ENCODE measurements at regions not wholly inside any gene's neighbourhood (a gene's known extent, or its start where the extent isn't known, plus 50 kb on each side); places are given as distances from the start of the nearest gene placed in this dataset.
"Not testable (repeated sequence)": the region's sequence is repeated elsewhere in the genome, so short reads cannot be mapped to it uniquely, and the experiment has no call there.

DNA sequence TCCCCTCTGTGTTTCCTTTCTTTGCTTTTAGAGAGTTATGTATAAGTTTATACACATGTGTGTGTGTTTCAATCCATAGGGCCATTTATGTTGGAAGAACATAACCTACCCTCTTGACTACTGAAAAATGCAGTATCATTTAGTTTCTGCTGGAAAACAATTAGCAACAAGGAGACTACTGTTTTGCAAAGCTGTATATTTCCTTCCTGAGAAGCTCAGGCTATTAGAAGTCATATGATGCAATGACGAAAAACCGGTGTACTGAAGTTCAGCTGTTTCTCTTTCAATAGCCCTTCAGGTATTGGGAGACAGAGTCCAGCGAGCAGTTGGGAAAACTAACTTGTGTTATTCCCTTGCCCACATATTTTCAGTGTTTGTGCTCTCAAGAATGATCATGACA, 447.7 kb upstream of the GYPC start:
- intact Hi-C loops (cut with micrococcal nuclease) = no loop called here

DNA sequence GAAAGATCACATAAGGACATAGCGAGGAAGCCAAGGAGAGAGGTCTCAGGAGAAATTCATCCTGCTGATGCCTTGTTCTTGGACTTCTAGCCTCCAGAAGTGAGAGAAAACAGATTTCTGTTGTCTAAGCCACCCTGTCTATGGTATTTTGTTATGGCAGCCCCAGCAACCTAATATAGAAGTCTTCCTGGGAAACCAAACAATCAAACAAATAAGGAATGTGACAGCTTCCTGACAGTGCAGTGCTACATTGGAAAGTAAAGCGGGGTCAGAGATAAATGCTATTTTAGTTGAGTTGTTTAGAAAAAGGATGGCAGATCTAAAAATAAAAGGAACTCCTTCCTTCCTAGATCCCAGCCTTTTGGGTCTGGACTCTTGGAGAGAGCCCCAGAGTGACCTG, 443.2 kb upstream of the GYPC start:
- intact Hi-C loops (cut with micrococcal nuclease) = no loop called here

DNA sequence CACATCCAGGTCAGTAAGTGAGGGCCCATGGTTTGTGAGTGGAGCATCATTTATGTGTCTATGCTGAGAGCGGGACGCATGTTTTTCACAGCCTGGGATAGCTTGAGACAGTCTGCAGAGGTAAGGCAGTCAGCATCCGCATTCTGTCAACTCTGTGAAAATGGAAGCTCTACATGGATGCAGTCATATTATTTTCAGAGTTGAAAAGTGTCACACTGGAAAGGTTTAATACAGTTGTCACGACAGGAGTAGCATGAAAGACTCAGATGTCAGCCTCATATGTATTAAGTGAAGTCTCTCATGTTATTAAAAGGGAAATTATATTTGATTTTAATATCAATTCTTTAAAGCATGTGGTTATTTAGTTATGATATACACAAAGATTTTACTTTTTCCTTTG, 436.9 kb upstream of the GYPC start:
- intact Hi-C loops (cut with micrococcal nuclease) = no loop called here

DNA sequence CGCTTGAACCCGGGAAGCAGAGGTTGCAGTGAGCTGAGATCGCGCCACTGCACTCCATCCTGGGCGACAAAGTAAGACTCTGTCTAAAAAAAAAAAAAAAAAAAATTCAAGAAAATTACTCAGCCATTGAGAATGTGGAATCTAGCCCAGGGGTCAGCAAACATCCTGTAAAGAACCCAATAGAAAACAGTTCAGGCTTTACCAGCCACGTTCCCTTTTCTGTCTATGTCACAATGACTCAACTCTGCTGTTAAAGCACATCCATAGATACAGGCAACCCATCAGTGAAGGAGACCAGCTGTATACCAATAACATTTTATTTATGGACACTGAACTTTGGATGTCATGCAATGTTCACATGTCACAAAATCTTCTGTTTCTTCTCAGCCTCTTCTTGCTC, 435.6 kb upstream of the GYPC start:
- intact Hi-C loops (cut with micrococcal nuclease) = no loop called here

DNA sequence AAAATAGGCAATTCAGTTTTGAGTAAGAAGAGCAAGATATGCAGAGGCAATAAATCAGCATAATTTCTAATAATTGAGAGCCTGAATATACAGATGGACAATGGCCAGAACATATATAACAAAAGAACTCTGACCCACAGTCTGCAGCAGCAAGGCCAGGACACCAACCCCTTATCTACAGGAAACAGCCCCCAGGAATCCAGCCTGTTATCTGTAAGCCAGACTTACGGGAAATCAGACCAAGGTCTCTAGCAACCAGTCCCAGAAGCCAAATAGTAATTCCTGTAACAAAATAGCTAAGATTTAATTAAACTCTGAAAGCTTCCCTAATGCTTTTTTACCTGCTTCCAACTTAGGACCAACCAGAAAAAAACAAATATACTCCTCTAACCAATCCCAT, 434.5 kb upstream of the GYPC start:
- intact Hi-C loops (cut with micrococcal nuclease) = no loop called here

DNA sequence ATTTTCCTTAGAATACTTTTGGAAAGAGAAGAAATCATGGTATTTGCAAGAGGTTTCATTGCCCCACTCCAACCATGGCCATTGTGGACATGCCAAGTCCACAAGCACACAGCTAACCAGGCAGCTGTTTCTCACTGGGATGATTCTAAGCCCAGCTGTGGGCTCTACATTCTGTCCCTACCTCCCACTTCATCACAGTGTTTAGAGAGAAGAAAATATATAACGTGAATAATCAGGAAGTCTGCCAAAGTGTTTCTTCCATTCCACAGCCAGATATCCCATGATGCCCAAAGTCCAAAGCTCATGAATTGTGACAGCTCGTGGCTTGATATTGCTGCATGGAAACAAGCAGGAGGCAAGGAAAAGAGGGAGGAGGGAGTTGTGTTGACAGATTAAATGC, 433.7 kb upstream of the GYPC start:
- intact Hi-C loops (cut with micrococcal nuclease) = no loop called here

DNA sequence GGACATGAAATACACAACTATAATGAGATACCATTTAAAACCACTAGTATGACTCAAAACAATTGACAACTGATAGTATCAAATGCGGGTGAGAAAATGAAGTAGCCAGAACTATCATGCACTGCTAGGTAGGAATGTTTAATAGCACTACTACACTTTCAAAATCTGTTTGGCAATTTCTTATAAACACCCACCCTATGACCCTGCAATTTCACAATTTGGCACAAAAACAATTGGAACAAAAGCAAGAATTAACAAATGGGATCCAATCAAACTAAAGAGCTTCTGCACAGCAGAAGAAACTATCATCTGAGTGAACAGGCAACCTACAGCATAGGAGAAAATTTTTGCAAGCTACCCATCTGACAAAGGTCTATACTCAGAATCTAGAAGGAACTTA, 431.2 kb upstream of the GYPC start:
- intact Hi-C loops (cut with micrococcal nuclease) = no loop called here

DNA sequence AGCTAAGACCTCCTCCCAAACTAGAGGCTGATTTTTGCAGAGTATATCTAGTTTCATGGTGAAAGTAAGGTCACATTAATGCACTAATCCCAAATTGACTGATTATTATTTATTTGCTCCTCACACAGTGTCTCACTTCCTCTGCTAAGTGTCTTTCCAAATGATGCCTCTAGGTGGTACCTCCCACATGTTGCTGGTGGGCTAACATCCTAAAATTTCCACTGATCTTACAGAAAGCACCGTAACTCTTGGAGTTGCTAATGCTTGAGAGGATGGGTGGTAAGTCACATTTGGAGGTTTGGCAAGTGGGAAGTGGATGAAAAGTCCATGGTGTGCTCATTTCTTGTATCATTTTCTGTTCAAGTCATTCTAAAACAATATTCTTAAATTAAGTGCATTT, 428.7 kb upstream of the GYPC start:
- intact Hi-C loops (cut with micrococcal nuclease) = no loop called here

DNA sequence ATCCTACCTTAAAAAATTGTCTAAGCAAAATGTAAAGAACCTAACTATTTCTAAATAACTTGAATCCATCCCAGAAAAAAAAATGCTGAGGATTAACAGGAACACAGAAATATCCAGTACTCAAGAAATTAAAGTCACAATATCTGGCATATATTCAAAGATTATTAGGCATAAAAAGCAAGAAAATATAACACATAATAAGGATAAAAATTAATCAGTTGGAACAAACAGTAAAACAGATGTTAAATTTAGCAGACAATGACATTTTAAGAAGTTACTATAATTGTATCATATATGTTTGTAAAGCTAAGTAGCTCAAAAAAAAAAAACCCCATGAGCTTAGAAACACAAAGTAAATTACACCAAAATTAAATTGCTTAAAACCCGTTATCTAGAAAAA, 427.4 kb upstream of the GYPC start:
- intact Hi-C loops (cut with micrococcal nuclease) = no loop called here

DNA sequence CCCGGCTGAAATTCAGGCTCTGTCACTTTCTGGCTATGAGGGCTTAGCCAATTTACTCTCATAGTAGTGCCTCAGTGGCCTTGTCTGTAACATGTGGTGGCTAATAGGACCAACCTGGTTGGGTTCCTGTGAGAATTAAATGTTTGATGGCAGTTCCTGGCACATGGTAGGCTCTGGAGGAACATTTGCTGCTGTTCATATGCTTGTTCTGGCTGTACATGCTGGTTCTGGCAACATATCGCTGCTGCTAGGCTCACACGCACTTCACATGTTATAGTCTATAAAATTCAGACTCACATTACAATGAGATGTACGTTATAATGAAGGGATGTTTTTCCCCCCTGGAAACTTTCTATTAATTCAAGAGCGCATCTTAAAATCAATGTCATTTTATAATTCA, 417.7 kb upstream of the GYPC start:
- intact Hi-C loops (cut with micrococcal nuclease) = no loop called here

DNA sequence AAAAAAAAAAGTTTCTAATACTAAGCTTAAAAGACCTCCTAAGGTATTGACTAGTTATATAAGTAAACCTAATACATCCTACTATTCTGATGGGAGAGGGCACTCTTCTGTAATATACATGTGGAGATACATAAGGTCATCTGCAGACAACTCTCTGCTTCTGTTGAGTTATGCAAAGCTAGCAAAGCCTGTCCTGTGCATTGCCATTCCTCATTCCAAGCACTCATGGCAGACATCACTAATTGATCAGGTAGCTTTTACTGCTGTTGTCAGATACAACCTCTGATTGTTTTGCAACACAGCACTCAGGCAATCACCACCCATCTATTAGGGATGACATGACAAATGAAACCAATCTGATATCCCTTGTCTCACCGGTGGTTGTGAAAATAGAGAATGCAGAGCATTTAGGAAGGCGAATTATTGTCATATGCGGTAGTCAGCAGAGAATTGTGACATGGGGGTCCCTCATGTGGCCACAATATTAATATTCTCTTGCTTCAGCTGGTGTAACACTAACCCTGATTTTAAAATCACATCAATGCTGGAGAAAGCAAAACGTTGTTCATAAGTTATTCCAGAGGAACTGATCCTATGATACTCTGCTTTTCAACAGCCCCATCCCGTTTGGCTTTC, 416.5 kb upstream of the GYPC start:
- intact Hi-C loops (cut with micrococcal nuclease) = no loop called here

DNA sequence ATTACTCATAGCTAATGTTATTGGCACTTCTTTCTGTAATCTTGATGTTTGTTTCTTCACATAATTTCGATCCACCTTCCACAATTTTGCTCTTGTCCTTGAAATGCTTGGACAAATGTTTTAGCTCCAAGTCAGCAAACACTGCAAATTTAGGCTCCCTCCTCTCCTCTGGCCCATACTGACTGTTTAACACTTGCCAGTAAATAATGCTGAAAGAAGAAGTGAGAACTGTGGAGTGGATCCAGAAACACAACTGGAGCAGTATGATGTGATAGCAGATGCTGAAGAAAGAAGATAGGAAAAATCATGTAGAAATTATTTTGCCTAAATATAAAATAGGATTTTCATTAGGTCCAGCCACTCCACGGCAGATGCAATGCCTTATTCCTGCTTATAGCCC, 415.0 kb upstream of the GYPC start:
- intact Hi-C loops (cut with micrococcal nuclease) = no loop called here

DNA sequence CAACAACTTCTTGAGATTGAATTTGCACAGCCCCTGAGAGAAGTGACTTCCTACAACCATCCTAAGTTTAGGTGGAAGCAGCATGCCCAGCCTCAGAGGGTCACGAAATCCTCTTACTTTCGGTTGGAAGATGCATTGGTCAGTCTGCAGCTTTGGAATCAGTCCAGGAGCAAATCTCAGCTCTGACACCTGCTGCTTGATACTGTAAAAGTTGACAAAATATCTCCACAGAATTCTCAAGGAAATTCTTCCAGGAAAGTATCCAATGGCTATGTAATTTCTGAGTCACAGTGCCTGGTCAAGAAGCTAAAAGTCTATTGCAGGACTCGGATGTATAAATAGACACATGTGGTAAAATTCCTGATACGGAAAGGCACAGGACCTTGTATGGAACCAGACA, 414.5 kb upstream of the GYPC start:
- intact Hi-C loops (cut with micrococcal nuclease) = no loop called here

DNA sequence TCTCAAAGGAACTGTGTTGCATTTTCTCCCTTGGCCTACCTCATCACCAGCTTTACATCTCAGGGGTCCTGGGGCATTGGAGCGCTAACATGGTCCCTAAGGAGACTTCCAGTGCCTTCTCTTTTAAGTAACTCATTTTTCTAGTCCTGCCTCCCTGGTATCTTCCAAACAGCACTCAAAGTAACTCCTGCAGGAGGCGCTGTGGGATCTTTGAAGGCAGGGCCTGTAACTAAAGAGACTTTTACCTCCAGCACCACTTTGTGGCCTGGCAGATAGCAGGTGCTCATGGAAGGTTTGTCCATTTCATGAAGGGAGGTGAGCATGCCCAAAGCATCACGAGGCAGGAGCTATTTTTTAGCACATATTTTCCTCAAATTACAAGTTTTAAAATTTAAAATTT, 411.0 kb upstream of the GYPC start:
- intact Hi-C loops (cut with micrococcal nuclease) = loop anchor here (1.0 kb wide), 3 partner anchors 389 to 727 kb away; no protein-coding TSS in a partner anchor

DNA sequence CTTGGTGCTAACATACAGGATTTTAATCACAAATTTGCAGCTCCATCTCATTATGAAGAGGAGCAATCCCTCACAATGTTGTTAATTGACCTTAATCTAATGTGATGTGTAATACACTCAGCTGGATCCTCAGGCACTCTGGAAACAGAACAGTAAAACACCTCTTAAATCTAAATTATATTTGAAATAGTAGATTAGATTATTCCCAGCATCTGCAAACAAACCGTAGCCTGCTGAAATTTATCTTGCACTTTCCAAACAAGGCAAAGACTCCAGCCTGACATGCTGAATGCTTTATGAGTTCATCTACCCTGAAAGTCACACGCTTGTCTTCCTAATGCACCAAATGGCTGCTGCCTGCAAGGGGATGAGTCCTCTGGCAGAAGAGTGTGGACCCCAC, 402.3 kb upstream of the GYPC start:
- intact Hi-C loops (cut with micrococcal nuclease) = no loop called here

DNA sequence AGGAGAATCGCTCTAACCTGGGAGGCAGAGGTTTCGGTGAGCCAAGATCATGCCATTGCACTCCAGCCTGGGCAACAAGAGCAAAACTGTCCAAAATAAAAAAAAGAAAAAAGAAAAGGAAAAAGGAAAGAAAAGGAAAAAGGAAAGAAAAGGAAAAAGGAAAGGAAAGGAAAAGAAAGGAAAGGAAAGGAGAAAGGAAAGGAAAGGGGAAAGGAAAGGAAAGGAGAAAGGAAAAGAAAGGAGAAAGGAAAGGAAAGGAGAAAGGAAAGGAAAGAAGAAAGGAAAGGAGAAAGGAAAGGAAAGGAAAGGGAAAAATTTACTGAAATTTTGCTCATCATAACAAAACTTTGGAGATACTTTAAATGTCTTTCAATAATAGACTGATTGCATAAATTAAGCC, 391.3 kb upstream of the GYPC start:
- intact Hi-C loops (cut with micrococcal nuclease) = no loop called here

DNA sequence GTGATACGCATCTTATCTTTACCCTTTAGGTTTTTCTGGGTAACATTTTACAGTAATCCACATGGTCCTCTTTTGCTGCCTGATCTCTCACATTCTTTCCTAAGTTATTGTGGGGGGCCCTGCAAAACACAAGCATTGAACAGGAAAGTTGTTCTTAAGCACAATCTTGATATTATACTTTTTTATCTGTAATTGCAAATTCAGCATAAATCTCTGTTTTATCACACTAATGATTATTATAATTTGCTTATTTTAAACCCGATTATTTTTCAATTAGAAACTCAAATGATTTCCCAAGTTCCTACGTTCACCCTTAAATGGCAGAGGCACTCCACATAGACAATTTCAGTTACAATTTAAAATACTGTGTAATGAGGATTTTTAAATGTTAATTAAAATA, 386.0 kb upstream of the GYPC start:
- intact Hi-C loops (cut with micrococcal nuclease) = no loop called here

DNA sequence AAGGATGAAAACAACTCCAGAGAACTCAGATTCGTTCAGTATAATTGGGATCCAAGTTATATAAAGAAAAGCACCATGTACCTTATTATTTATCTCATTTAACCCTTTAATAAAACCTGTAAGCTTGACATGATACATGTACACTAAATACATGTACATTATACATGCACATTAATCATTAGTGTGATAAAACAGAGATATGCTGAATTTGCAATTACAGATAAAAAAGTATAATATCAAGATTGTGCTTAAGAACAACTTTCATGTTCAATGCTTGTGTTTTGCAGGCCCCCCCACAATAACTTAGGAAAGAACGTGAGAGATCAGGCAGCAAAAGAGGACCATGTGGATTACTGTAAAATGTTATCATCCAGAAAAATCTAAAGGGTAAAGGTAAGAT, 385.4 kb upstream of the GYPC start:
- intact Hi-C loops (cut with micrococcal nuclease) = no loop called here

DNA sequence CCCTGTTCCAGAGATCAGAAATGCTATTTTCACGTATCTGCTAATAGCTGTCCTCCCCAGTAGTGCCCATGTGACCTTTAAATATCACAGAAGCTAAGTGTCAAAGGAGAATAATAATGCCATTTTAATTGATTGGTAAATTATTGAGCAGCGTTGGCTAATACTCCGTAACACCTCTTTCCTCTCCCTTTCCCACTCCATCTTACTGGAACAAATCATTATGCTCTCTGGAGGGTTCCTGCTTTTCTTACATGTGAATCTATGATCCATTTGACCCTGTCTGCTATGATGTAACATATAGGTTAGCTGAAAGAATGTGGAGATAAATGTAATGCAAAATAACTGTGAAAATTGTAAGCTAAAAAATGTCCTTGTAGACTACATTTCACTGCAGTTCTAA, 383.6 kb upstream of the GYPC start:
- intact Hi-C loops (cut with micrococcal nuclease) = no loop called here

DNA sequence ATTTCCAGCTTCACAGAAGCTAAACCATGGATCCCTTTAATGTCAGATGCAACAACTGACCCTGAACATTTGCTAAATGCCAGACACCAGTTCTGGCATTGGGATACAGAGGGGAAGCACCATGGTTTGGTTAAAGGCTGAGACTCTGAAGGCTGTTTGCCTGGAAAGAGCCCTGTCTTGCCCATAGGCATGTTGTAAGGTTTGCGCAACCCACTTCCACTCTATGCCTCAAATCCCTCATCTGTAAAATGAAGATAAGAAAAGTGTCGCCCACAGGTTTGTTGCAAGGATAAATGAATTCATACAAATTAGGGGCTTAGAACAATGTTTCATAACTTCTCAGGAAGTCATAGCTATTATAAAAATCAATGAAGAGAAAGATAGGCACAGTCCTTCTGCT, 380.9 kb upstream of the GYPC start:
- intact Hi-C loops (cut with micrococcal nuclease) = no loop called here

DNA sequence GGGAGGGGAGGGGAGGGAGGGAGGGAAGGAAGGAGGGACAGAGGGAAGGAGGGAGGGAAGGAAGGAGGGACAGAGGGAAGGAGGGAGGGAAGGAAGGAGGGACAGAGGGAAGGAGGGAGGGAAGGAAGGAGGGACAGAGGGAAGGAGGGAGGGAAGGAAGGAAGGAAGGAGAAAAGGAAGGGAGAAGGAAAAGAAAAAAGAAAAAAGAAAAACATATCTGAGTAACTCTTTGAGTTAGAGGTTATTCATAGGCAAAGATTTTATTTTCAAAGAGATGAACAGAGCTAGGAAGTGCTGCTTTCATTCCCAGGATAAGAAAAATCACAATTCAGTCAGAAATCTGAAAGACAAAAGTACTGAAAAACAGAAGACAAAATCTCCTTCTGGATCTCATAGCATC, 379.7 kb upstream of the GYPC start:
- intact Hi-C loops (cut with micrococcal nuclease) = not testable (repeated sequence)

DNA sequence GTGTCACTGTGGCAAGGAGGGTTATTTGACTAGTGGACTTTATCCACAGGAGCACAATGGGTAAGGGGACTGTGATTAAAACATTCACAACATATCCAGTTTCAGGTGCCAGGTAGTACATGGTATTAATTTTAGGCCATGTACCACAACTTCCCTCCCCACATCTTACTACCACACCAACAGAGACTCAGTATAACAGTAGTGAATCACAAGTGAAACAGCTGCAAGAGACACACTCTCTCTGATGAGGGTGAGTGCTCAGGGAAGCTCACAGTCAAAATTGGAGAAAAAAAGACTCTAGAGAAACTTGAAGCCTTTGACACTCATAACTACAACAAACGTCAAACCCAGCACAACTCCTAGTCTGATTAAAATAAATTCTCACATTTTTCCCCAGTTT, 367.6 kb upstream of the GYPC start:
- intact Hi-C loops (cut with micrococcal nuclease) = no loop called here

DNA sequence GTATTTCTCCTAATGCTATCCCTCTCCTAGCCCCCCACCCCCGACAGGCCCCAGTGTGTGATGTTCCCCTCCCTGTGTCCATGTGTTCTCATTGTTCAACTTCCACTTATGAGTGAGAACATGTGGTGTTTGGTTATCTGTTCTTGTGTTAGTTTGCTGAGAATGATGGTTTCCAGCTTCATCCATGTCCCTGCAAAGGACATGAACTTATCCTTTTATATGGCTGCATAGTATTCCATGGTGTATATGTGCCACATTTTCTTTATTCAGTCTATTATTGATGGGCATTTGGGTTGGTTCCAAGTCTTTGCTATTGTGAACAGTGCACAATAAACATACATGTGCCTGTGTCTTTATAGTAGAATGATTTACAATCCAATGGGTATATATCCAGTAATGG, 362.0 kb upstream of the GYPC start:
- intact Hi-C loops (cut with micrococcal nuclease) = not testable (repeated sequence)

DNA sequence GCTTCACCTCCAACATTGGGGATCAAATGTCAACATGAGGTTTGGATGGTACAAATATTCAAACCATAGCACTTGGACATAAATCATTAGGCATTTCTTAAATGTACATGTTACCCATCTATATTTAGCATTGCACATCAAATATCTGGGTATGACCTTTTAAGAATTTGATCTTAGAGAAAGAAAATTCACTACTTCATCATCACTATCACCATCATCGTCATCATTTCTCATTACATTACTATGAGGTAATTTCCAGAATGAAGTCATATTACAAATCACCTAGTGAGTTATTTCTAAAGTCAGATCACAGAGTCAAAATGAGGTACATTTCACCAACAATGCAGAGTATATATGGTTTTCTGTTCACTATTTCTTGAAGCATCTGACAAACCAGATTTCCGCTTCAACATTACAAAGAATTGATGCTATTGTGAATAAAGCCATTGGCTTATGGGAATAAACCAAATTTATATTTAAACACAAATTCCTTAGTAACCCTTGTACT, 356.4 kb upstream of the GYPC start:
- intact Hi-C loops (cut with micrococcal nuclease) = no loop called here

Data from T-helper 1 cell treated with Interleukin-12 subunit alpha and Interleukin-12 subunit beta and Interleukin-4 antibody, amounts not matched to agents 30 ng/mL and 1 ng/mL, for 36 hours (primary cell).